HG02852 (cell line): ENCODE measurements at regions not wholly inside any gene's neighbourhood (a gene's known extent, or its start where the extent isn't known, plus 50 kb on each side); places are given as distances from the start of the nearest gene placed in this dataset.

Source experiments
- ATAC-seq: cut with Tn5 transposase; IDR thresholded peaks from one replicate; pipeline ENCODE4 v1.9.1; 2021; ENCODE audit warnings: mild to moderate bottlenecking, moderate library complexity; ENCODE audit not compliant: unreplicated experiment

DNA sequence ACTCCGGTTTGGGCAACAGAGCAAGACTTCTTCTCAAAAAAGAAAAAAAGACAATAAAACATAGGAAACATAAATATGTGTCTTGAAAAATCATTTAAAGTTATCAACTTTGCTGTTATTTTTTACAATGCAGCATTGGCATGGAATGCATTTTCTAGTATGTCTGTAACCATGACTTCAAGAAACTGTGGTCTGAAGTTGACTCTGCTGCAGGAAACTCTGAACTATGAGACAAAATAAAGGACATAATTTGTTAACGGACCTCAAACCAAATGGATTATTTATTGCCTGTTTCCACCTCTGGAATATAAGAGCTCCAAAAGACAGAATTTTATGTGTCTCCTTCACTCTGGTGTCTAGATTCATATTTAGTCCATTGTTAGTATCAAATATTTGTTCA, 79.1 kb downstream of the TRIB2 start:
- no peak for ATAC-seq

DNA sequence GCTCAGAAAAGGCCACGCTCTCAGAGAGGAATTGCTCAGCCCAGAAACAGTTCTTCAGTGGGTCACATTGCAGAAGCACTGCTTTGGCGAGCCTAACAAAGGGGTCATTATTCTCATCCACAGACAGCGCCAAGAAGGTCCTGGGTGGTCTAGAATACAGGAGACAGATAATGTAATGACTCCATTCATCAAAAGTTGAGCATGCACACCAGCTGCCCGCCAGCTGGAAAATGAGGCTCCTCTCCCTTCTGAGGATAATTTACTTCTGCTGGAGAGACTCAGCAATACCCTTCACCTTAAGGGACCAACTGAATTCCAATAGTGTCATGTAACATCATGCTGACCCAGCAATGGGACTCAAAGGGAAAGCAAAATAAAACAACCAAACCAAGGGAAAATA, 79.9 kb downstream of the TRIB2 start:
- ATAC-seq, result no peak

DNA sequence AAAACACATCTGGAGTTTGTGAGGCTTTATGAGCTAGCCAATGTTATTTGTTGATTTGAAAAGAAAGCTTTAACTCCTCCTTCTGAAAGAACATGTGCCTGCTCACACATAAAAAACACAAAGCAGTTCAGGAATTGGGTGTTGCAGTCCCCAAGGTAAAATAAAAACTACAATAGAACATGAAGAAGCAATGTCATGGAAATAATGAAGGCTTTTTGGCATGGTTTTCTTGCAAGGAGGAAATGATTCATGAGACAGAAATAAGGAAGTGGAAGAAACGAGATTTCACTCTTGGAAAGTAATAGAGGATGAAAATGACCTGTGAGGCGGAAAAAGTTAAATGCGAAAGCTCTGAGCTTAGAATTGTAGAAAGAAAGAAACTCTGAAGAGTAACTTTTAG, 81.1 kb downstream of the TRIB2 start:
- no peak for ATAC-seq

DNA sequence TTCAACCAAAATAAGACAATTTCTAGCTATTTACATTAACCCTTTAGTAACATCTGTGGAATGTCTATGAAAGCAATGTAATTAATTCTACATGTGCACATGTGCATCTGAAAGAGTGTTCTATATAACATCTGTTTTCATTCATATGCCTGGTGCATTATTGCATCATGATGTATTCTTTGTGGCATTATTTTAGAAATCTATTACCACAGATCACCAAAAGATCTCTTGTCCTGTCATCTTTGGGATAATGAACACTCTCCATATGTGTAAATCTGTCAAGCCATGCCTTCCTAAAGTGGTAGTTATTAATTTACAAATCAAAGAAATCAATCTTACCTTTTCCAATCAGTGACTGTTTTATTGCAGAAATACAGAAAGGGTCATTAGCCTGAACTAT, 86.9 kb downstream of the TRIB2 start:
- ATAC-seq, result no peak

DNA sequence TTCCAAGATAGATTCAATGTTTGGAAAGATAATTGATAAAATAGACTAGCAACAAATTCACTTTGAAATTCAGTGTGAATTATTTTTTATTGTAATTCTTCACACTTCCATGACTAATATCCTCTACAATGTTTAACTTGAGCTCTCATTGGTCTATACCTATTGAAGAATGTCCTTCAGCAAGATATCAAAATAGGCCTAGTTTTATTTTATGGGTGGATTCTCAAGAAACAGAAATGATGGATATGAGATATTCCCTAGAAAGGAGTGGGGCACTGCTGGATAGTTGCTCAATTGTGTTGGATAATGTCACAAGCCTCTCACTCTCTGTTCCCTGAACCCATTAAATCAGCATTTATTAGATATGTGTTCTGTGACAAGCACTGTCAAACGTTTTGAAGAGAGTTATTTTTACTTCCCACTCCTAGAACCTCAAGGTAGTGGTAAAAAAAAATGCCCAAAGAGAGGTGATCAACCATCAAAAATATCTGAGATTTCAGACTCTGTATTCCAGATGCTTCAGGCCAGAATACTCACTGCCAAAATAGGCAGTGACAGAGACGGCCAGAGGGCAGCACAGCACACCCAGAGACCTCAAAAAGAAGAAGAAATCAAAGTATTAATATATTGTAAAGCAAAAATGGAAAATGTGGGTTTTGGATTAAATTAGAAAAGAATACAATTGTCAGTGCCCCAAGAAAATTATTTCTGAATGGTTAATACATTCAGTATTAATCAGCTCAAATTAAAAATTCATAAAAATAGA, 87.5 kb downstream of the TRIB2 start:
- ATAC-seq, result no peak

DNA sequence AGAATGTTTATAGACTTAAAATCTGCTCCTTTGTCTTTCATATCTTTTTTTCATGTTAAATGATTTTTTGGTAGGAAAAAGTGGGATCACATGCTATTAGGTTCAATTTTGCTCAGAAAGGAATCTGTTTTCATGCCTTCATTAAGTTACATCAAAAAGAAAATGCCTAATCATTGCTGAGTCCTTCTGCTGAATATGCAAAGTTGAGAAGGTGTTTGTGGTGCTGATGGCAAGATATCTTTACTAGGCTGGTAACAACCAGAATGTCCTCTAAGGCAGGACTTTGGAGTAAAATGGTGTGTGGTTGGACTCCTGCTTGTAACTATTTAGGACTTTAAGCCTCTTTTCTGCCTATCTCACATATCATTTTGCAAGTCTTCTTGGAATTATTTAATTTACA, 88.3 kb downstream of the TRIB2 start:
- no peak for ATAC-seq

DNA sequence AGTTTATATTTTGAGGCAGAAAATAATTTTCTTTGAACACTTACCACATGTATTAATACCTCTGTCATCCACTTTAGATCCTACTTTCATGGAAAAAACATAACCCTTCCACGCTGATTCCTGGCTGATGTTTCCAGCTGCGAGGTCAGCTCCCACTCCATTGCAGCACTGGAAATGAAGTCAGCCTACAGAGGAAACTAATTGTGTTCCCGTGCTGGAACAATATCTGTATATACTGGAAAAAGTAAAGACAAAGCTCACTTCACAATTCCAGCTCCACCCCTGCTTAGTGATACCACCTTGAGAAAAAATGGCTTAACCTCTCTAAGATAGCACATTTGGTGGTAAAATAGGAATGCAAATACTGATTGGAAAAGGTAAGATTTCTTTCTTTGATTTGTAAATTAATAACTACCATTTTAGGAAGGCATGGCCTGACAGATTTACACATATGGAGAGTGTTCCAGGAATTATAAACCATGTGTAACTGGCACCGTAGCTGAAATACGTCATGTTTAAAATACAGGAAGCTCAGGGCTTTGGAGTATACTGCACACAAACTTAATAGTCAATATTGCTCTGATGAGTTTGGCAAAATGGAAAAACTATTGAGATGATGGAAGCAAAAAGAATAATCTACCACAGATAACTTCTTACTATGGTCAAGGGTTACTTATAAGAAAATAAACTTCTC, 90.0 kb downstream of the TRIB2 start:
- no peak for ATAC-seq

DNA sequence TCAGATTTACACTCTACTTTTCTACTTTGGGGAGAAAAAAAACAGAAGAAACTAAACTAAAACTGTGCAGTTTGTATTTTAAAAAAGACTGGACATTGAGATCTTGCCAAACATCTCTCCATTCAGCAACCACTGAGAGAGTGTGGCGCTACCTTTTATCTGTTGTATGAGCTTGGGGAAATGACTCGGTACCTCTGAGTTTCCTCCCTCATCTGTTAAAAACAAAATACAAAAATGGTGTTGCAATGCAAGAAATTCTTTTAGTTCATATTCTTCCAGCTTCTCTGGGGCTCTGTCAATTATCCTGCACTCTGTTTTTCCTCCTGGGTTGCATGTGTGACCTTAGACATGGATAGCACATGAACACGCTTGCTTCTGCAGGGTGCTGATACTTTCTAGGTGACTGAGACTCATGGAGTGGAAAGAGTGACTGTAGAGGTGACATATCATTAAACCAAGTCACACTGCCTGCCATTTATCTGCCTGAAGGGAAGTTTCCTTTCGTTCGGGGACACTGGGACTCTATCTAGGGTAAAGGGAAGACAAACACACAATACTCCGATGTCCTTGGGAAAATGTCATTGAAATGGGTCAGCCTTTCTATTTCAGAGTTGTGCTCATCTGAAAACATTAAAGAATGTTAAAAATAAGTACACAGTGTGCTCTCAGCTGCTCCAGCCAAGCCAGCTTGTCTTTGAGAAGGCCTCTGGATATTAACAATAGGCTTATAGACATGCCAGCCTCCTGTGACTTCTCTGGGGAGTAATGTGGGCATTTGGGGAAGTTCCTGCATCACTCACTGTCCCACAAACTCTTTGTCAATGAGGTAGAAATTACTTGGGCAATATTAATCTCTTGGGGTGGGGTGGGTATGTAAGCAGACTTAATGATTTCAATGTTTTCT, 91.4 kb downstream of the TRIB2 start:
- no peak for ATAC-seq

DNA sequence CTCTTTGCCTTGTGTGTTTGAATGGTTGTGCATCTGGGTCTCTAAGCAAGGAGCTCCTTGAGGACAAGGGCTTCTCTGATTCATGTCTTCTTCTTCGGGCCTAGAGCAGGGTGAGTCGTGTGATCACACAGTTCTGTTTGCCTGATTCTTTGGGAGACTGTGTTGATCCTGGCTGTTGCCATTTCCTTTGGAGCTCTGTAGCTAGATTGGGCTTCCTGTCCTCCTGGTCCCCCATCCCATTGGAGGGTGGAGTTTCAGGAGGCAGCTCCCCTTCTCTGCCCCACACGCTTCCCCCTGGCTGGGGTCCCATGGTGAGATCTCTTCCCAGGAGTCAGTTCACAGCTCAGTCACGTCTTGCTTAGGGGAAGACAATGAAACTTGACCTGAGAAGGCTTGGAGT, 92.8 kb downstream of the TRIB2 start:
- no peak for ATAC-seq

DNA sequence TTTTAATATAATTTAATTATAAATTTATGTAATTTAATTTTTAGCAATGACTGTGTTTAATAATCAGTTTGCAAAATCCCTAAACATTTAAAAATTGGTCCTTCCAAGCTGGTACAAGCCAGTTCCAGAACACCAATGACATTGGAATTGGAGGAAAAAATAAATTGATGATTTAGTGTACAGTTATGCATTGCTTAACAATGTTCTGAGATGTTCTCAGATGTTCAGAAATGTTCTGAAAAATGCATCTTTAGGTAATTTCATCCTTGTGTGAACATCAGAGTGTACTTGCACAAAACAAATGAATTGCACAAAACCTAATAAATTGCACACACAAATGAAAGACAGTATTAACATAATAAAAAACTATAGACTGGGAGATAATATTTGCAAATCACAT, 95.2 kb downstream of the TRIB2 start:
- ATAC-seq, result no peak

DNA sequence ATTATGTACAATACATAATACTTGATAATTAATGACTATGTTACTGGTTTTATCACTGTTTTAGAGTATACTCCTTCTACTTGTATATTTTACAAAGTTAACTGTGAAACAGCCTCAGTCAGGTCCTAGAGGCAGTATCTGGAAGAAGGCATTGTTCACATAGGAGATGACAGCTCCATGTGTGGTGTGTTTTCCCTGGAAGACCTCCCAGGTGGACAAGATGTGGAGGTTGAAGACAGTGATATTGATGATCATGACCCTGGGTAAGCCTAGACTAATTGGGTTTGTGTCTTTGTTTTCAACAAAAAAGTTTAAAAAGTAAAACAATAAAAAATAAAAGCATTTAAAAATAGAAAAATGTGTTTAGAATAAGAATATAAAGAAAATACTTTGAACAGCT, 96.4 kb downstream of the TRIB2 start:
- no peak for ATAC-seq

DNA sequence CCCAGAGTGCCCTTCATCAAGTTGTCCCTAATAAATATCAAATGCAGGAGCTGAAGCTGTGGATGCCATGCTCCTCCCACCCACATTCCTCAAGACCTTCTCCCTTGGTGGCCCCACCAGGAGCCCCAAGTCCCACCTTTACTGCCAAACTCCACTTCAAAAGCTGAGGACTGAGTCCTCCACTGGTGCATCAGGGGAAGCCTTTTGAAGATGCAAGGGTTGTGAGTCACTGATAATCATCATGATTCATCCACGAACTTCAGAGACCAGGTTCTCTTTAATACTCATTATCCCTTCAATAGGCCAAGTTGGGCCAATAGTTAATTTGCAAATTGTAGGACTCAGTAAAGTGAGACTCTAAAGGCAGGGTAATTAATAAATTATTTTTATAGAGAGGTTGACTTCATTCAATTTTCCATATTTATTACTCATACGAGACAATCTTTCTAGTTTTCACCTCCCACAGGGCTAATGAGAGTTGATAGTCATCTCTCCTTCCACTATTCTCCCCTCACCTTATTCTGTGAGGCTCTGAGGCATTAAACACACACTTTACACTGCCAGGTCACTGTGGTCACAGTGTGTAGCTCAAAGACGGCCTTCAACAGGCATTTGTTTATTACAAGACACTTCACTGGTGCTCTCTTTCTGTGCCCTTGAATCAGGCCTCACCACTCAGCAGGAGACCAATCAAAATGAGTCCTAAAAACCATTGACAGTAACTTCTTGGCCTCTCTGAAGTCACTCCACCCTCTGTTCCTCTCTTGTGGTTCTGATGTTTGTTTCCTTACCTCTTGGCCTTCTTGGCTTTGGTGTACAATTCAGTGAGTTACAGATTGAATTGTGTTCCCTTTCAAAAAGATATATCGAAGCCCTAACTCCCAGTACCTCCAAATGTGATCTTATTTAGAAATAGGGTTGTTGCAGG, 99.9 kb downstream of the TRIB2 start:
- no peak for ATAC-seq

DNA sequence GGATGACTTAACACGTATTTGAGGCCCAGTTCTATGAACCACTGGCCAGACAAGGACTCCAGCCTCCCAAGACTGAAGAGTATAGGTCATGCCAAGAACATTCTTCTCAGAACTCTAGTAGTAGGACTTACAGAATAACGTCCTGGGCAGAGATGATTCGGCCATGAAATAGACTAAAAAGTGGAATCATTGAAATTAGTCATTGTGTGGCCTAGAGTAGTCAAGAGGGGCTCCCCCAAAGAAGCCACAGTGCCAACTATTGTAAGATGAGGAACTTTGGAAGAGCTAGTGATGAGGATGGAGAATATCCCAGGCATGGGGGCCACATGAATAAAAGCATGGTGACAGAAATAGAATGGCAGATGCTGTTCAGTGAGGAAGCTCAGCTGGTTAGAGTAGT, 101.1 kb downstream of the TRIB2 start:
- no peak for ATAC-seq

DNA sequence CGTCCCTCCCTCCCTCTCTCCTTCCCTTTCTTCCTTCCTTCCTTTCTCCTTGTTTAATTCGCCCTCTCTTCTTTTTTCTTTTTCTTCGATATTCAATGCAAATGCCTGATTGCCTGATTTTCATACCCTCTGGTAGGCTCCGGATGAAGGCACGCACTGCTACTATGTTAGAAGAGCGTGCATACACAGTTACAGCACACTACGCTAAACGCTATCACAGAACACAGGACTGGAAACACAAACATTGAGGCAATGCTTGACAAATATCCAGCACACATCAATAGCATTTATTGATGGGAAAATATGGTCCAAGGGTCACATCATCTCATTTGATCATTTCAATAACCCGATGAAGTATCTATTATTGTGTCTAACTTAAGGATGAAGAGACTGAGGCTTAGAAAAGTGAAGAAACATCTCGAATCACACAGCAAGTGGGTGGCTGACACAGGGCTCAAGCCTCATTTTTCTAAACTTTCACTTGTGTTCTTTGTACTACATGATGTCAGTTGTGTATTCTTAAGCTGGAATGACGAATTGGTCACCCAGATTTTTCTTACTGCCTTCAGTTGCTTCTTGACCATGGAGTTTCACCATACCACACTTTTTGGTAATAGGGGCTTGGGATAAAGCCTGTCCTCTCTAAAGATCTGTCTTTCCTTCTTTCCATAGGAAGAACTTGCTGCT, 101.8 kb downstream of the TRIB2 start:
- ATAC-seq, result no peak

DNA sequence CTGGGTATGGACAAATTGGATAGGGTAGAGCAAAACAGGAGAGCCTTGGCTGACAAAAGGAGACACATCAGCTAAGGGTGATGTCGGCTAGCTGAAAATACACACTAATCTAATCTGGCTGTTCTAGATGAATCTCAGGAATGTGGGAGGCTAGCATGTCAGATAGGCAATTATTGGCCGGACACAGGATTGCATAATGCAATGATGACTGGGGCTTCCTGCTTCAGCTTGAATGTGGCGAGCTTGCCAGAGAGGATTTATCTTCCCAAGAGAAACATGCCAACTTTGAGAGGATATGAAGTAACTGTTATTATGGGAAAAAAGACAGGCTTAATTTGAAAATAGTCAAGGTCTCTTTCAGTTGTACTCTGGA, 102.4 kb downstream of the TRIB2 start:
- no peak for ATAC-seq

DNA sequence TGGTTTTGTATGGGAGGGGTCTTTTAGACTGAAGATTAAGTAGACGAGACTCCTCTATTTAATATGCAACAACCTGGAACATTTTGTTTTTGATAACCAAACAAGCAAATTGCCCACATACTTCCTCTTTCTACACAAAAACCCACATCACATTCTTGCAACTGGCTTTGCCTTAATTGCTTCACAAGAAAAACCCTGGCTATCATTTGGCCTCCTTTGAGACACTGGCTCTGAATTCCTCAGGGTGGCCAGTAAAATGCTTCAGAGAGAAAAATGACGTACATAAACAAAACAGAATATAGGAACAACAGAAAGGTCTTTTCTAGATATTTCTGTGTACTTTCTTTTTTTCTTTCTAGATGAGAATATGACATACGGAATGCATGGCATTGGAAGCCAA, 103.0 kb downstream of the TRIB2 start:
- no peak for ATAC-seq

DNA sequence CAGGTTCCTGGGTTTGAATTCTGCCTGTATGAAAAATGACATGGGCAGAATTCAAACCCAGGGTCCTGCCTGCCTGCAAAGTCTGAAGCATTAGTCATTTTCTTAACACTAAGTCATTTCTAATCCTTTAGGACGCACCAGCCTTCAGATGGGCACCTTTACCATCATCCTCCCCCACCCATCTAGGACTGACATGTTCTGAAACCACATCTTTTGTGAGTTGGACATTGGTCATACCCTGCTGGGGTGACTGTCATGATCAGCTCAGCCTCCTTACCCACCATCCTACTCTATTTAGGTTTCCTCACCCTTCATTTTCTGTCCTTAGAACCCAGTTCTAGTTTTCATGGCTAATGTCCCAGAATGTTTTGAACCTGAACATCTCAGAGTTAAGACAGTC, 104.9 kb downstream of the TRIB2 start:
- no peak for ATAC-seq

DNA sequence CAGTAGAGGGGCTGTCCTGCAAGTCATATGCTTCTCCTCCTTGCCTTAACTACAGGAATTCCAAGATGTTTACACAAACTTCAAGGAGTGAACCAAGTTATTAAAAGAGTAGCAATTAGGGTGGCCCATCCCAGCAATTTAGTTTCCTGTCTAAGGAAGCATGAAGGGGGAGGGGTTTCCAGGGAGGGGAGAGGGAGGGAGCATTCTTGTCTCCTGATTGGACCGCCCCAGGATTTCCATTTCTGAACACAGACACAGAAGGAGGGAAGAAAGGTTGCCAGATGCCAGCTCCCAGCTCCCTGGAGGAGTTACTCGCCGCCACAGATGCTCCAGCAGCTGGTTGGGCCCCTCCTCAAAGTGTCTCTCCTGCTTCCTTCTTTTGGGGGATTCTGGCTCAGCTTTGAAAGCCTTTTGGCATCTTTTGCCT, 107.6 kb downstream of the TRIB2 start:
- no peak for ATAC-seq

DNA sequence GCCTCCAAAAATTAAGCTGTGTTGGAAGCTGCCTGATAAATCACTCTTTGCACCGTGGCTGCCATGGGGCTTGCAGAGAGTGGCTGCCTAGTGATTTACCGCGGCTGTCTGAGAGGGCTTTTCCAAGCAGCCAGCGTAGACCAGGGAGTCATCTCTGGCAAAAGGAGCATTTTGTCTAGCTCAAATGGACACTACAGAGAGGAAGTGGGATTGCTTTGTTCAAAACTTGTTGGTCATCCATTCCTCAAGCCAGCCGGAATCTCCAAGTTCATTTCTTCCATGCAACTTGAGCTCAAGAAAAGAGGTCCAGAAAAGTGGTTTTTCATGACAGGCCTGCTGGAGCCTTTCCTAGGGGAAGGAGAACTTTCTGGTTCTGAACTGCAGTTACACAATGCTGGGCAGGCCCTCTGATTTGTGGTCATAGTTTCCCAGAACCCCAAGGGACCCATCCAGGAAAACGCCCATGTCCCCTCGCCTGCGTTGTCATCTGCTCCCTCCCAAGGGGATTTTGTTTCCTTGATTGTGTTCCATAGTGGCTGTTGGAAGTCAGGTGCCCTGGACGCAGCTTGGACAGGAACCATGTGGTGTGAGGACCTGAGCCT, 108.1 kb downstream of the TRIB2 start:
- no peak for ATAC-seq

DNA sequence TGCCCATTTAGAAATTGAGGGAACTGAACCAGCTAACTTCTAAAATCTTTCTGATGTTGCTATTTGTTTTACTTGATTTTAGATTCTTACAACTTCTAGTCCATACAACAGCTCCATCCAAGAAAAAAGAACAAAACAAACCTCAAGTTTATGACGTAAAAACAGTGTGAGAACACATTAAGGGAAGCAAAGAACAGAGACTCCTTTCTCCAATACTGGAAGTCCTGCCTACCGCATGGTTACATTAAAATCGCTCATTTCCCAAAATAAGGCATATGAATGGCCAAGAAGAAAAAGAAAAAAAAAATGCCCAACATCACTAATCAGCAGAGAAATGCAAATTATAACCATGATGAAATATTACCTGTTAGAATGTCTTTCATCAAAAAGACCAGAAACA, 110.0 kb downstream of the TRIB2 start:
- ATAC-seq, result no peak
